ENCODE measurements at regions not wholly inside any gene's neighbourhood (a gene's known extent, or its start where the extent isn't known, plus 50 kb on each side); places are given as distances from the start of the nearest gene placed in this dataset.
A peak's percentile ranks its signal among the peaks of the same experiment; 100 is the strongest.

- H3K4me1 ChIP-seq (replicated peaks) = no peaks in the 10 kb centered on the region
- 90% methylated on average over 4 of the region's 4 CpGs for WGBS
- intact Hi-C loops (cut with DNase I) = no loop called here
- no peak overlapping the region for H3K27ac ChIP-seq
- no peaks in the 10 kb centered on the region for H3K27me3 ChIP-seq (replicated peaks; ENCODE audit: insufficient read depth)
- no peaks in the 10 kb centered on the region for H3K9me3 ChIP-seq
- no peak for TF ChIP-seq CTCF (IDR thresholded peaks at IDR 0.05)
- TF ChIP-seq POLR2AphosphoS5 (IDR thresholded peaks at IDR 0.05) = no peak
- no peak for TF ChIP-seq POLR2A (IDR thresholded peaks at IDR 0.05)
- no peak overlapping the region for H3K4me3 ChIP-seq
- DNase-seq (ENCODE audit: low spot score) = no peak
- H3K36me3 ChIP-seq = no peaks in the 10 kb centered on the region
Observed at GRCh38 chr6:163949431-163949830, 534.9 kb downstream of the QKI start.

- no peak overlapping the region for H3K27ac ChIP-seq
- H3K4me1 ChIP-seq (replicated peaks) = no peaks in the 10 kb centered on the region
- intact Hi-C loops (cut with DNase I) = no loop called here
- WGBS = 95% methylated on average over 5 of the region's 5 CpGs
- no peak for TF ChIP-seq POLR2AphosphoS5 (IDR thresholded peaks at IDR 0.05)
- no peak for TF ChIP-seq POLR2A (IDR thresholded peaks at IDR 0.05)
- no peak for TF ChIP-seq CTCF (IDR thresholded peaks at IDR 0.05)
- H3K27me3 ChIP-seq (replicated peaks; ENCODE audit: insufficient read depth) = no peaks in the 10 kb centered on the region
- H3K4me3 ChIP-seq = no peak overlapping the region
- no peaks in the 10 kb centered on the region for H3K9me3 ChIP-seq
- no peak for DNase-seq (ENCODE audit: low spot score)
- H3K36me3 ChIP-seq = no peaks in the 10 kb centered on the region
Observed at GRCh38 chr6:163948250-163948649, 533.7 kb downstream of the QKI start.

DNA sequence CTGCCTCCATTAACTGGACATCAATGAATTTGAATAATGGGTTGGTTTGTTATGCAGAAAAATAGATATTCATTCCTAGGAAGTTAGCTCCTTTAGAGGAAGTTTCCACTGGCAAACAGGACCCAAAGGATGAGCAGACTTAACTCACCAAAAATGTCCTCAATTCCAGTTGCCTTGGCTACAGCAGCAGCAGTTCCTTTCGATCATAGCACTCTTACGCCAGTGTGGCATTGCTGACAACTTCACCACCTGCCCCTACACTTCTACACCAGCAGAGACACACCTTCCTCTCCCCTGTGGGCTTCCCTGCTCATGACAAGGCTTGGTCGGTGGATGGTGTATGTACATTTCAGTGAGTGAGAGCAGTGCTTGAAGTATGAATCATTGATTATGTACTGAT lies 532.8 kb downstream of the QKI start:
- intact Hi-C loops (cut with DNase I) = no loop called here
- H3K4me1 ChIP-seq (replicated peaks) = no peaks in the 10 kb centered on the region
- TF ChIP-seq POLR2AphosphoS5 (IDR thresholded peaks at IDR 0.05) (no peak), CTCF (IDR thresholded peaks at IDR 0.05) (no peak), POLR2A (IDR thresholded peaks at IDR 0.05) (no peak)
- H3K9me3 ChIP-seq = no peaks in the 10 kb centered on the region
- WGBS = 92% methylated on average over 3 of the region's 3 CpGs
- H3K36me3 ChIP-seq = no peaks in the 10 kb centered on the region
- H3K4me3 ChIP-seq = no peak overlapping the region
- no peaks in the 10 kb centered on the region for H3K27me3 ChIP-seq (replicated peaks; ENCODE audit: insufficient read depth)
- no peak overlapping the region for H3K27ac ChIP-seq
- DNase-seq (ENCODE audit: low spot score) = no peak

DNA sequence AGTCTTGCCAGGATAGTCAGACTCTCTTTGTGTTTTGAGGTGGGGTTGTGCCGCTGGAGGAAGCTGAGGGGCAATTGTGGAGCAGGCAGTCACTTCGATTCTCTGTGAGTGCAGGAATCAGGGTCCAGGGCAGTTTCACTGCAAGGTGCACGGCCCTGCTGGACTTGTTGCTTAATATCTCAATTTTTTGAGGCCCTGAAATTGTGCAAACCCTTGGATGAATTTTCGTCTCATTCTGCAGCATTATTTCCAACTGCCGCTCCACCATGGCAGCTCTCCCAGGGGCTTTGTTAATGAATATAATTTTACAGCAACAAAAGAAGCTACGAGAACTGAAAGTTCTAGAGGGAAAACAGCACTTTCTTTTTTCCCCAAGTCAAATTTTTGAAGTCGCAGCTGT lies 531.9 kb downstream of the QKI start:
- Histone ChIP-seq H3K27me3 (replicated peaks; ENCODE audit: insufficient read depth) (no peaks in the 10 kb centered on the region), H3K36me3 (no peaks in the 10 kb centered on the region), H3K4me3 (no peak overlapping the region), H3K27ac (no peak overlapping the region), H3K4me1 (replicated peaks) (no peaks in the 10 kb centered on the region), H3K9me3 (no peaks in the 10 kb centered on the region)
- DNase-seq (ENCODE audit: low spot score) = no peak
- intact Hi-C loops (cut with DNase I) = no loop called here
- TF ChIP-seq POLR2A (IDR thresholded peaks at IDR 0.05) (no peak), CTCF (IDR thresholded peaks at IDR 0.05) (no peak), POLR2AphosphoS5 (IDR thresholded peaks at IDR 0.05) (no peak)
- WGBS = 41% methylated on average over 7 of the region's 7 CpGs

GRCh38 chr6:163945808-163946207 lies 531.3 kb downstream of the QKI start:
- no peaks in the 10 kb centered on the region for H3K36me3 ChIP-seq
- intact Hi-C loops (cut with DNase I) = no loop called here
- H3K27ac ChIP-seq = no peak overlapping the region
- no peaks in the 10 kb centered on the region for H3K9me3 ChIP-seq
- peak; percentile 61 for DNase-seq (ENCODE audit: low spot score)
- 42% methylated on average over 7 of the region's 7 CpGs for WGBS
- H3K27me3 ChIP-seq (replicated peaks; ENCODE audit: insufficient read depth) = no peaks in the 10 kb centered on the region
- H3K4me3 ChIP-seq = no peak overlapping the region
- no peaks in the 10 kb centered on the region for H3K4me1 ChIP-seq (replicated peaks)
- TF ChIP-seq CTCF (IDR thresholded peaks at IDR 0.05) = no peak
- no peak for TF ChIP-seq POLR2A (IDR thresholded peaks at IDR 0.05)
- TF ChIP-seq POLR2AphosphoS5 (IDR thresholded peaks at IDR 0.05) = peak; percentile 49
